ENCODE measurements at regions not wholly inside any gene's neighbourhood (a gene's known extent, or its start where the extent isn't known, plus 50 kb on each side); places are given as distances from the start of the nearest gene placed in this dataset.

DNA sequence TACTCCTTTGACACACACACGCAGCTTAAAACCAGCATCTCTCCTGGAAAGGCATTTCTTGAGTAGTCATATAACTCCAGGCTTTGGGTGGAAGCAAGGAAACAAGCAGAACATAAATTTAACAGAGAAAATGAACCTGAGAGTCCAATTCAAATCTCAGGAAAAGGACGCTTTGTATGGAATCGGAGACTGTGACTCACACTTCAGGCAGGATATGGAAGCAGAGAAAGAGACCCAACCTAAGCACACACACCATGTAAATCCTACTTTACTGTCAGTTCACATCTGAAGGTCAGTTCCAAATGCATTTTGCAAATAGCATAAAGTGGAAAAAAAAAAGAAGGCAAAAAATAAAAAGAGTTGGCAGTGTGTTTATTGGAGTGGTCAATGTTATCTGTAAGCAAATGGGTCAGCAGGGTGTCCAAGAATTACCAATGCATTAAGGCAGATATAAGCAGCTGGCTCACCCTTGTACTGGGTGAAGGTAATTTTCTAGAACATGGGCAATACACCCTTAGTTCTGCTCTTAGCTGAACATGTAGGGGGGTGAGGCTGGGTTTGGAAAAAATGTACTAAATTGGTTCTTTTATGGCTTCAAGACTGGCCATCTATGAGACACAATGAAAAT is 283.7 kb upstream of the NT5E start:
- H3K9me3 ChIP-seq (replicated peaks): no peaks in the 10 kb centered on the region
- no peak overlapping the region for H3K4me3 ChIP-seq
- H3K4me1 ChIP-seq: no peaks in the 10 kb centered on the region
- intact Hi-C loops (cut with micrococcal nuclease): no loop called here
- DNase-seq: no peak
- H3K27me3 ChIP-seq (ENCODE audit: low read depth): no peaks in the 10 kb centered on the region
- TF ChIP-seq, protein P1, sequence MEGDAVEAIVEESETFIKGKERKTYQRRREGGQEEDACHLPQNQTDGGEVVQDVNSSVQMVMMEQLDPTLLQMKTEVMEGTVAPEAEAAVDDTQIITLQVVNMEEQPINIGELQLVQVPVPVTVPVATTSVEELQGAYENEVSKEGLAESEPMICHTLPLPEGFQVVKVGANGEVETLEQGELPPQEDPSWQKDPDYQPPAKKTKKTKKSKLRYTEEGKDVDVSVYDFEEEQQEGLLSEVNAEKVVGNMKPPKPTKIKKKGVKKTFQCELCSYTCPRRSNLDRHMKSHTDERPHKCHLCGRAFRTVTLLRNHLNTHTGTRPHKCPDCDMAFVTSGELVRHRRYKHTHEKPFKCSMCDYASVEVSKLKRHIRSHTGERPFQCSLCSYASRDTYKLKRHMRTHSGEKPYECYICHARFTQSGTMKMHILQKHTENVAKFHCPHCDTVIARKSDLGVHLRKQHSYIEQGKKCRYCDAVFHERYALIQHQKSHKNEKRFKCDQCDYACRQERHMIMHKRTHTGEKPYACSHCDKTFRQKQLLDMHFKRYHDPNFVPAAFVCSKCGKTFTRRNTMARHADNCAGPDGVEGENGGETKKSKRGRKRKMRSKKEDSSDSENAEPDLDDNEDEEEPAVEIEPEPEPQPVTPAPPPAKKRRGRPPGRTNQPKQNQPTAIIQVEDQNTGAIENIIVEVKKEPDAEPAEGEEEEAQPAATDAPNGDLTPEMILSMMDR (IDR thresholded peaks at IDR 0.05; ENCODE audit: borderline replicate concordance): no peak
- no peaks in the 10 kb centered on the region for H3K36me3 ChIP-seq
- H3K27ac ChIP-seq (replicated peaks): no peak overlapping the region

DNA sequence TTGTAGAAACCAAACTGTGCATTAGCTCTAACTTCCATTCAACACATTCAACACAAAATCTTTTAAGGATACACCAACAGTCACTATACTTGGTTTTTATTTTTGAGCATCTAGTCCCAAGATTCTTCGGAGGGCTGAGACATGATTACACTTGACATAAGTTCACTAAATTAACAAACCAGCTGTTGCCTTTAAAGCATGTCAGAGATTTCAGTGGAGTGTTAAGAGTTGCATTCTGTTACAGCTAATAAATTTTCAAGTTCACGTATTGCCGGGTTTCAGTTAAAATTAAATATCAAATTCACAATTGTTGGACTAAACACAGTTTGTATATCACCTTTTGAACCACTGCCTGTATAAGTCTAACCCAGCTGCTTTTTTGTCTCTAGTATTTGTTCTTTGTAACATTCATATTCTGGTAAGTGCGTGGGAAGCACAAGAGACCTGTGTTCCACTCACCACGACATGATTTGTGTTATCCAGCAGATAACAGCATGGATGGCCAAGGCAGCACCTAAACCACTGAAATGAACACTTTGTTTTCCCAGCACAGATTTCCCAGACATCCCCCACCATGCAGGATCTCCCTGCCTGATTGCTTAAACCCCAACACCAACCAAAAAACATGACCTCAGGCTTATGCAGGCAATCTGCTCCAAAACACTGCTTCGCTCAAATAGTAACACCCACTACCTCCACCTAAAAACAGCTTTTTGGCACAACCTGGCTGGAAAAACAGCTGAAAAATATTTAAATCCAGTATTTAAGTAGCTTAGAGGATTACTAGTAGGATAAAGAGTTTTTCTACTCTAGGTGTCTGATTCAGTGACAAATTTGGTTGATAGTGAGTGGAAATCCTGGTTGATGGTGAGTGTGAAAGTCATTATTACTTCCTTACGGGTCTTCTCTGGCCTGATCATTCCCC is 286.5 kb upstream of the NT5E start:
- Histone ChIP-seq H3K4me3 (no peak overlapping the region), H3K36me3 (no peaks in the 10 kb centered on the region), H3K4me1 (no peaks in the 10 kb centered on the region), H3K27me3 (ENCODE audit: low read depth) (no peaks in the 10 kb centered on the region), H3K9me3 (replicated peaks) (no peaks in the 10 kb centered on the region), H3K27ac (replicated peaks) (no peak overlapping the region)
- TF ChIP-seq, protein P1 (IDR thresholded peaks at IDR 0.05; ENCODE audit: borderline replicate concordance): no peak
- DNase-seq: no peak
- intact Hi-C loops (cut with micrococcal nuclease): no loop called here

DNA sequence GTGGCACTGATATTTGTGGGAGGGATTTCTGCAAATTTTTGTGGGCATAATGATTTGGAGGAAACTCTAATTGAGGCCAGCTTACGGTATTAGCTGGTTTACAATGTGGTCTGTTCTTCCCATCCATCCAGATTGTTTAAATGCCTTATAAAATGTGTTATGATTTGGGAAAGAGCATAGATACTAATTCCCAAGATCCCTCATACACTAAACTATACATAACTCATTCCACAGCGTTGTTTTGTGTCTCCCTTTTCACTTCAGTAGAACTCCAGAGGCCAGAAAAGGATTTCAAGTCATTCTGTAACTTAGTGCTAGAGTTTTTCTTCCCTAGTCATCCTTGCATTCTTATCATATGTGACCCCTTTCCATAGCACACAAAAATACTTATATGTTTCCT is 292.6 kb upstream of the NT5E start:
- DNase-seq: no peak
- intact Hi-C loops (cut with micrococcal nuclease): no loop called here
- TF ChIP-seq, protein P1 (IDR thresholded peaks at IDR 0.05; ENCODE audit: borderline replicate concordance): no peak

DNA sequence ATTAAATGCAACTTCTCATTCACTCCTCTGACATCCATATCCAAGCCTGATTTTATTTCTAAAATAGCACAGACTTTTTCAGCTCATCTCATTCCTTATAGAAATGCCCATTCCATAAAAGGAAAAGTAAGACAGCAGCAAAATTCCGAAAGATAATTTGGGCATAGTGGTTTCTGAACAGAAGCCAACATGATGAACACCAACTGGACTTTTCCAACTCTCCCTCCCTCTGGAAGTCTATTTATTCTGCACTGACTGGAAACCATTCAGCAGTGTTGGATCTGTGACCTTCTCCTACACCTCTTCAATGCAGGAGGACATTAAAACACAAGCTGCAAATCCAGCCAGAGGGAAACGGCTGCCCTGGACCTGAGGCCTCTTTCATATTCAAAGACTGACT is 306.2 kb upstream of the NT5E start:
- no peaks in the 10 kb centered on the region for H3K27me3 ChIP-seq (ENCODE audit: low read depth)
- H3K4me1 ChIP-seq: no peaks in the 10 kb centered on the region
- TF ChIP-seq, protein P1 (IDR thresholded peaks at IDR 0.05; ENCODE audit: borderline replicate concordance): no peak
- no peak for DNase-seq
- H3K4me3 ChIP-seq: no peak overlapping the region
- H3K27ac ChIP-seq (replicated peaks): no peak overlapping the region
- H3K9me3 ChIP-seq (replicated peaks): peaks cover 44% of the 10 kb centered on the region
- intact Hi-C loops (cut with micrococcal nuclease): no loop called here
- no peaks in the 10 kb centered on the region for H3K36me3 ChIP-seq

More for the DNA sequence above, 292.6 kb upstream of the NT5E start:
- Histone ChIP-seq H3K36me3 (no peaks in the 10 kb centered on the region), H3K4me3 (no peak overlapping the region), H3K27ac (replicated peaks) (no peak overlapping the region), H3K4me1 (no peaks in the 10 kb centered on the region), H3K27me3 (ENCODE audit: low read depth) (no peaks in the 10 kb centered on the region), H3K9me3 (replicated peaks) (peaks cover 12% of the 10 kb centered on the region)

DNA sequence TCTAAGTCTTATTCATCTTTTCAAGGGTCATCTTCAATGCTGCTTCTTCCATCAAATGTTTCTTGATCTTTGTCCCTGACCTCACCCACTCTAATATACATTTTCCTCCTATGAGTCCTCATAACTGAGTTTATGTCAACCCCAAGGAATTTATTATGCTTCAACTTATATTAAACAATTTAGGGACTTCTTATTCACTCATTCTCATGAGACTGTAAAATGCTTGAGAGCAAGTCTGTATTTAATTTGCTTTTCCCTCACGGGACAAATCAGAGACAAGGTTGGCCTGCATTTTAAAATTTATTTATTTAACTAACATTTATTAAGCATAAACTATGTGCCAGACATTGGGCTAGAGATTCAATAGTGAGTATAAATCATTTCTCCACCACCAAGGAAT is 312.0 kb upstream of the NT5E start:
- DNase-seq: no peak
- H3K27me3 ChIP-seq (ENCODE audit: low read depth): no peaks in the 10 kb centered on the region
- no peak overlapping the region for H3K4me3 ChIP-seq
- H3K4me1 ChIP-seq: no peaks in the 10 kb centered on the region
- H3K27ac ChIP-seq (replicated peaks): no peak overlapping the region
- TF ChIP-seq, protein P1 (IDR thresholded peaks at IDR 0.05; ENCODE audit: borderline replicate concordance): no peak
- intact Hi-C loops (cut with micrococcal nuclease): no loop called here
- no peaks in the 10 kb centered on the region for H3K9me3 ChIP-seq (replicated peaks)
- no peaks in the 10 kb centered on the region for H3K36me3 ChIP-seq
